Panc1 (cell line): ENCODE measurements at regions not wholly inside any gene's neighbourhood (a gene's known extent, or its start where the extent isn't known, plus 50 kb on each side); places are given as distances from the start of the nearest gene placed in this dataset.

Experiments
- POLR2AphosphoS5 ChIP-seq: IDR thresholded peaks from 2 replicates; pipeline ENCODE4 v1.6.1; 2012; ENCODE audit warnings: mild to moderate bottlenecking, low read depth, low read length, moderate library complexity
- SIN3A ChIP-seq: IDR thresholded peaks from 2 replicates; pipeline ENCODE4 v1.6.1; 2012; ENCODE audit warnings: low read depth, mild to moderate bottlenecking, low read length, moderate library complexity, borderline replicate concordance; ENCODE audit not compliant: insufficient read depth
- TCF7L2 ChIP-seq: IDR thresholded peaks from 2 replicates; pipeline ENCODE4 v1.6.1; 2011; ENCODE audit warnings: mild to moderate bottlenecking, low read depth, low read length, inconsistent platforms
- TF ChIP-seq, protein P1 (sequence below): fragments of 450-650 bp; IDR thresholded peaks from 2 replicates; pipeline ENCODE4 v1.5.1; 2017; ENCODE audit warnings: mild to moderate bottlenecking

DNA sequence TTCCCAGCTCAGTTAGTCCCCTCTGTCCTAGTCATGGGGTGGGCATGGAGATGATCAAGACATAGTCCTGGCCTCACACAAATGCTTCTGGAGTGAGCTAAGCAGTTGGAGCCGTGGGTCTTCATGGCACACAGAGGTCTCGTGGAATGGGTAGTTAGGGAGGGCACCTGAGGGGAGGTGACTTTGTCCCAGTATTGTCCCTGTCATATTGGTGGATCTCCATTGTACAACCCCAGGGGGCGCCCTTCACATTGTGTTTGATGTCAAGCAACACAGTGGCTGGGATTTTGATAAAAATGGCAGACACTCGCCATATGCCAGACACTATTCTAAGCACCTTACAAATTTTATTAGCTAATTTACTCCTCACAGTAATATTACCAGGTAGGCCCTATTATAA is 175.4 kb upstream of the LHX5 start:
- TF ChIP-seq SIN3A (no peak), POLR2AphosphoS5 (no peak), TCF7L2 (no peak)
- TF ChIP-seq, protein P1, sequence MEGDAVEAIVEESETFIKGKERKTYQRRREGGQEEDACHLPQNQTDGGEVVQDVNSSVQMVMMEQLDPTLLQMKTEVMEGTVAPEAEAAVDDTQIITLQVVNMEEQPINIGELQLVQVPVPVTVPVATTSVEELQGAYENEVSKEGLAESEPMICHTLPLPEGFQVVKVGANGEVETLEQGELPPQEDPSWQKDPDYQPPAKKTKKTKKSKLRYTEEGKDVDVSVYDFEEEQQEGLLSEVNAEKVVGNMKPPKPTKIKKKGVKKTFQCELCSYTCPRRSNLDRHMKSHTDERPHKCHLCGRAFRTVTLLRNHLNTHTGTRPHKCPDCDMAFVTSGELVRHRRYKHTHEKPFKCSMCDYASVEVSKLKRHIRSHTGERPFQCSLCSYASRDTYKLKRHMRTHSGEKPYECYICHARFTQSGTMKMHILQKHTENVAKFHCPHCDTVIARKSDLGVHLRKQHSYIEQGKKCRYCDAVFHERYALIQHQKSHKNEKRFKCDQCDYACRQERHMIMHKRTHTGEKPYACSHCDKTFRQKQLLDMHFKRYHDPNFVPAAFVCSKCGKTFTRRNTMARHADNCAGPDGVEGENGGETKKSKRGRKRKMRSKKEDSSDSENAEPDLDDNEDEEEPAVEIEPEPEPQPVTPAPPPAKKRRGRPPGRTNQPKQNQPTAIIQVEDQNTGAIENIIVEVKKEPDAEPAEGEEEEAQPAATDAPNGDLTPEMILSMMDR = no peak; the same call in 1 of the 2 replicates
